HG03457 (cell line): ENCODE measurements at regions not wholly inside any gene's neighbourhood (a gene's known extent, or its start where the extent isn't known, plus 50 kb on each side); places are given as distances from the start of the nearest gene placed in this dataset.

Experiments used
- ATAC-seq: cut with Tn5 transposase; IDR thresholded peaks from one replicate; pipeline ENCODE4 v1.9.1; 2021; ENCODE audit warnings: moderate number of reproducible peaks; ENCODE audit not compliant: unreplicated experiment

- ATAC-seq, result no peak
These were observed 312.7 kb upstream of the PDE4D start for GRCh38 chr5:60206234-60206633.

GRCh38 chr5:60205071-60205470, 311.5 kb upstream of the PDE4D start:
- no peak for ATAC-seq

GRCh38 chr5:60196385-60197113, 303.0 kb upstream of the PDE4D start:
- no peak for ATAC-seq

- ATAC-seq, result no peak
These were observed 302.0 kb upstream of the PDE4D start for GRCh38 chr5:60195551-60195950.

- ATAC-seq, result no peak
These were observed 301.6 kb upstream of the PDE4D start for GRCh38 chr5:60195083-60195482.

GRCh38 chr5:60185231-60186099, 291.9 kb upstream of the PDE4D start:
- ATAC-seq, result no peak

- ATAC-seq, result no peak
These were observed 291.1 kb upstream of the PDE4D start for GRCh38 chr5:60184606-60185005.

GRCh38 chr5:60183881-60184280, 290.4 kb upstream of the PDE4D start:
- no peak for ATAC-seq

GRCh38 chr5:60178101-60178500, 284.6 kb upstream of the PDE4D start:
- no peak for ATAC-seq

- no peak for ATAC-seq
These were observed 284.1 kb upstream of the PDE4D start for GRCh38 chr5:60177596-60177995.

- ATAC-seq, result no peak
These were observed 280.1 kb upstream of the PDE4D start for GRCh38 chr5:60173667-60174066.

GRCh38 chr5:60163762-60164161, 270.2 kb upstream of the PDE4D start:
- no peak for ATAC-seq

- ATAC-seq, result no peak
These were observed 268.9 kb upstream of the PDE4D start for GRCh38 chr5:60162441-60162840.

GRCh38 chr5:60161340-60161934, 267.9 kb upstream of the PDE4D start:
- ATAC-seq, result no peak

GRCh38 chr5:60149081-60149480, 255.6 kb upstream of the PDE4D start:
- no peak for ATAC-seq

- no peak for ATAC-seq
These were observed 254.8 kb upstream of the PDE4D start for GRCh38 chr5:60148366-60148765.

GRCh38 chr5:60147791-60148190, 254.3 kb upstream of the PDE4D start:
- ATAC-seq, result no peak

- no peak for ATAC-seq
These were observed 250.5 kb upstream of the PDE4D start for GRCh38 chr5:60143942-60144549.

- no peak for ATAC-seq
These were observed 247.6 kb upstream of the PDE4D start for GRCh38 chr5:60141119-60141518.

GRCh38 chr5:60136841-60137240, 243.3 kb upstream of the PDE4D start:
- ATAC-seq, result no peak

- no peak for ATAC-seq
These were observed 238.0 kb upstream of the PDE4D start for GRCh38 chr5:60131504-60131903.
